ENCODE measurements at regions not wholly inside any gene's neighbourhood (a gene's known extent, or its start where the extent isn't known, plus 50 kb on each side); places are given as distances from the start of the nearest gene placed in this dataset.

- TF ChIP-seq CTCF (IDR thresholded peaks at IDR 0.05; ENCODE audit: low read length) (no peak), EZH2 (optimal IDR thresholded peaks at IDR 0.05; ENCODE audit: low read depth, low read length) (no peak)
Observed at GRCh38 chr5:155750571-155750970, 576.4 kb upstream of the SGCD start.

All from MM.1S (cell line).